HEK293T (cell line): ENCODE measurements at regions not wholly inside any gene's neighbourhood (a gene's known extent, or its start where the extent isn't known, plus 50 kb on each side); places are given as distances from the start of the nearest gene placed in this dataset.

Experiments
- CTCF ChIA-PET: fragments of 350-600 bp; formaldehyde crosslinking; extraction: SDS; loops from one replicate; lab custom pipeline; 2021; ENCODE audit warnings: antibody characterized with exemption, inconsistent platforms; lab: Yijun Ruan, JAX
- POLR2A ChIA-PET: fragments of 350-600 bp; formaldehyde crosslinking; extraction: SDS; loops from one replicate; lab custom pipeline; 2020; ENCODE audit warnings: antibody characterized with exemption, inconsistent platforms; lab: Yijun Ruan, JAX
- DNase-seq: peaks from one replicate; pipeline ENCODE4 v3.0.0; 2012; ENCODE audit warnings: mixed read lengths; ENCODE audit errors: extremely low spot score
- ARNT ChIP-seq: fragments of 450-650 bp; IDR thresholded peaks from 2 replicates; pipeline ENCODE4 v1.6.1; 2017; ENCODE audit warnings: mild to moderate bottlenecking
- BHLHE40 ChIP-seq: fragments of 450-650 bp; IDR thresholded peaks from 2 replicates; pipeline ENCODE4 v1.6.1; 2016; ENCODE audit warnings: mild to moderate bottlenecking, moderate library complexity, borderline replicate concordance
- CTBP1 ChIP-seq: fragments of 450-650 bp; IDR thresholded peaks from 2 replicates; pipeline ENCODE4 v1.6.1; 2016; ENCODE audit warnings: borderline replicate concordance
- ELF4 ChIP-seq: fragments of 450-650 bp; IDR thresholded peaks from 2 replicates; pipeline ENCODE4 v1.6.1; 2017; ENCODE audit warnings: antibody characterized with exemption
- FOXA1 ChIP-seq: fragments of 450-650 bp; IDR thresholded peaks from 2 replicates; pipeline ENCODE4 v1.6.1; 2016; ENCODE audit warnings: mild to moderate bottlenecking
- FOXK2 ChIP-seq: fragments of 450-650 bp; IDR thresholded peaks from 2 replicates; pipeline ENCODE4 v1.6.1; 2016; ENCODE audit warnings: mild to moderate bottlenecking
- FOXM1 ChIP-seq: fragments of 450-650 bp; IDR thresholded peaks from 2 replicates; pipeline ENCODE4 v1.6.1; 2017; ENCODE audit warnings: mild to moderate bottlenecking, borderline replicate concordance
- HDGF ChIP-seq: fragments of 450-650 bp; IDR thresholded peaks from 2 replicates; pipeline ENCODE4 v1.6.1; 2017; ENCODE audit warnings: antibody characterized with exemption, borderline replicate concordance
- L3MBTL2 ChIP-seq: fragments of 450-650 bp; conservative IDR thresholded peaks from 2 replicates; pipeline ENCODE4 v1.6.1; 2016; ENCODE audit warnings: mild to moderate bottlenecking
- LEF1 ChIP-seq: fragments of 450-650 bp; IDR thresholded peaks from 2 replicates; pipeline ENCODE4 v1.6.1; 2017; ENCODE audit warnings: mild to moderate bottlenecking, borderline replicate concordance
- NFRKB ChIP-seq: fragments of 450-650 bp; IDR thresholded peaks from 2 replicates; pipeline ENCODE4 v1.6.1; 2016; ENCODE audit warnings: mild to moderate bottlenecking, moderate library complexity
- PKNOX1 ChIP-seq: fragments of 450-650 bp; IDR thresholded peaks from 2 replicates; pipeline ENCODE4 v1.6.1; 2016
- SP1 ChIP-seq: fragments of 450-650 bp; IDR thresholded peaks from 2 replicates; pipeline ENCODE4 v1.6.1; 2017
- SUZ12 ChIP-seq: fragments of 450-650 bp; IDR thresholded peaks from 2 replicates; pipeline ENCODE4 v1.6.1; 2016; ENCODE audit warnings: mild to moderate bottlenecking
- TARDBP ChIP-seq: fragments of 450-650 bp; IDR thresholded peaks from 2 replicates; pipeline ENCODE4 v1.6.1; 2016
- ZNF384 ChIP-seq: fragments of 450-650 bp; IDR thresholded peaks from 2 replicates; pipeline ENCODE4 v1.6.1; 2016

GRCh38 chr2:226680719-226681118, 118.9 kb downstream of the IRS1 start:
- TF ChIP-seq SUZ12 = no peak
- TF ChIP-seq FOXM1 = no peak
- no peak for TF ChIP-seq ELF4
- no peak for TF ChIP-seq BHLHE40
- TF ChIP-seq TARDBP = no peak
- no peak for TF ChIP-seq L3MBTL2
- no peak for TF ChIP-seq CTBP1
- TF ChIP-seq FOXA1 = no peak
- no peak for TF ChIP-seq HDGF
- DNase-seq = no peak
- CTCF ChIA-PET = no interaction called here

GRCh38 chr2:226679389-226680065, 120.1 kb downstream of the IRS1 start:
- ChIA-PET CTCF (no interaction called here), POLR2A (no interaction called here)
- no peak for TF ChIP-seq FOXK2
- TF ChIP-seq FOXA1 = no peak
- TF ChIP-seq LEF1 = no peak
- DNase-seq = no peak

More at GRCh38 chr2:226680719-226681118, 118.9 kb downstream of the IRS1 start:
- POLR2A ChIA-PET = no interaction called here

- CTCF ChIA-PET = no interaction called here
Measured at GRCh38 chr2:226678422-226678821, 121.2 kb downstream of the IRS1 start.

GRCh38 chr2:226677080-226677479, 122.5 kb downstream of the IRS1 start:
- no peak for TF ChIP-seq HDGF
- no peak for TF ChIP-seq LEF1
- no peak for TF ChIP-seq FOXM1
- no peak for TF ChIP-seq NFRKB
- no peak for TF ChIP-seq BHLHE40
- no peak for TF ChIP-seq CTBP1
- TF ChIP-seq FOXA1 = no peak
- no peak for TF ChIP-seq L3MBTL2
- no peak for TF ChIP-seq ELF4
- CTCF ChIA-PET = no interaction called here

More at GRCh38 chr2:226678422-226678821, 121.2 kb downstream of the IRS1 start:
- TF ChIP-seq NFRKB (no peak), HDGF (no peak), ZNF384 (no peak), CTBP1 (no peak), SP1 (no peak), TARDBP (no peak), ARNT (no peak), PKNOX1 (no peak), FOXK2 (no peak), FOXM1 (no peak), LEF1 (no peak), ELF4 (no peak), FOXA1 (no peak)
- DNase-seq = no peak
- POLR2A ChIA-PET = no interaction called here

GRCh38 chr2:226676618-226677017, 123.0 kb downstream of the IRS1 start:
- ChIA-PET CTCF (no interaction called here), POLR2A (no interaction called here)
- no peak for DNase-seq
- TF ChIP-seq TARDBP (no peak), ELF4 (no peak), HDGF (no peak), SUZ12 (no peak), FOXA1 (no peak), FOXK2 (no peak), ARNT (no peak), CTBP1 (no peak), BHLHE40 (no peak), FOXM1 (no peak), LEF1 (no peak)

More at GRCh38 chr2:226677080-226677479, 122.5 kb downstream of the IRS1 start:
- DNase-seq = no peak
- POLR2A ChIA-PET = no interaction called here

- TF ChIP-seq ZNF384 (no peak), CTBP1 (no peak), L3MBTL2 (no peak), SP1 (no peak), ELF4 (no peak), BHLHE40 (no peak), HDGF (no peak), FOXM1 (no peak), FOXA1 (no peak), TARDBP (no peak), FOXK2 (no peak), SUZ12 (no peak), NFRKB (no peak), ARNT (no peak)
- no peak for DNase-seq
- ChIA-PET CTCF (no interaction called here), POLR2A (no interaction called here)
Measured at GRCh38 chr2:226674123-226674522, 125.5 kb downstream of the IRS1 start.

- ChIA-PET POLR2A (no interaction called here), CTCF (no interaction called here)
Measured at GRCh38 chr2:226673314-226673723, 126.3 kb downstream of the IRS1 start.

GRCh38 chr2:226671141-226671676, 128.4 kb downstream of the IRS1 start:
- ChIA-PET CTCF (no interaction called here), POLR2A (no interaction called here)
- DNase-seq = no peak
- TF ChIP-seq SUZ12 (no peak), SP1 (no peak), TARDBP (no peak), ARNT (no peak), ELF4 (no peak), LEF1 (no peak), HDGF (no peak), FOXM1 (no peak), NFRKB (no peak), ZNF384 (no peak), FOXA1 (no peak), FOXK2 (no peak), CTBP1 (no peak), PKNOX1 (no peak), L3MBTL2 (no peak), BHLHE40 (no peak)

More at GRCh38 chr2:226673314-226673723, 126.3 kb downstream of the IRS1 start:
- no peak for DNase-seq
- no peak for TF ChIP-seq ZNF384
- TF ChIP-seq CTBP1 = no peak
- no peak for TF ChIP-seq NFRKB
- TF ChIP-seq FOXM1 = no peak
- no peak for TF ChIP-seq LEF1
